ENCODE measurements at regions not wholly inside any gene's neighbourhood (a gene's known extent, or its start where the extent isn't known, plus 50 kb on each side); places are given as distances from the start of the nearest gene placed in this dataset.

- H3K4me1 Mint-ChIP-seq (ENCODE audit: unreplicated experiment), result no peaks in the 10 kb centered on the region
- no peaks in the 10 kb centered on the region for H3K36me3 Mint-ChIP-seq (ENCODE audit: low read depth, unreplicated experiment)
- no peaks in the 10 kb centered on the region for H3K9me3 Mint-ChIP-seq (ENCODE audit: unreplicated experiment)
- H3K27ac Mint-ChIP-seq (ENCODE audit: unreplicated experiment), result no peak overlapping the region
- H3K4me3 Mint-ChIP-seq (ENCODE audit: unreplicated experiment), result no peak overlapping the region
- DNase-seq (ENCODE audit: low spot score), result no peak
- TF ChIP-seq CTCF (IDR thresholded peaks at IDR 0.05; ENCODE audit: unreplicated experiment), result no peak
- peaks cover 2% of the 10 kb centered on the region for H3K27me3 Mint-ChIP-seq (ENCODE audit: unreplicated experiment)
Measured at GRCh38 chr17:72445055-72445991, 324.5 kb downstream of the SOX9 start.

- no peak overlapping the region for H3K27ac Mint-ChIP-seq (ENCODE audit: unreplicated experiment)
- no peaks in the 10 kb centered on the region for H3K4me1 Mint-ChIP-seq (ENCODE audit: unreplicated experiment)
- TF ChIP-seq CTCF (IDR thresholded peaks at IDR 0.05; ENCODE audit: unreplicated experiment), result no peak
- no peak for DNase-seq (ENCODE audit: low spot score)
- no peaks in the 10 kb centered on the region for H3K9me3 Mint-ChIP-seq (ENCODE audit: unreplicated experiment)
- H3K36me3 Mint-ChIP-seq (ENCODE audit: low read depth, unreplicated experiment), result no peaks in the 10 kb centered on the region
- peaks cover 2% of the 10 kb centered on the region for H3K27me3 Mint-ChIP-seq (ENCODE audit: unreplicated experiment)
- H3K4me3 Mint-ChIP-seq (ENCODE audit: unreplicated experiment), result no peak overlapping the region
Measured at GRCh38 chr17:72446118-72446517, 325.3 kb downstream of the SOX9 start.

GRCh38 chr17:72446525-72447250 is 325.9 kb downstream of the SOX9 start:
- Mint-ChIP-seq H3K36me3 (ENCODE audit: low read depth, unreplicated experiment) (no peaks in the 10 kb centered on the region), H3K4me3 (ENCODE audit: unreplicated experiment) (no peak overlapping the region), H3K27me3 (ENCODE audit: unreplicated experiment) (peaks cover 2% of the 10 kb centered on the region), H3K9me3 (ENCODE audit: unreplicated experiment) (no peaks in the 10 kb centered on the region), H3K4me1 (ENCODE audit: unreplicated experiment) (no peaks in the 10 kb centered on the region), H3K27ac (ENCODE audit: unreplicated experiment) (no peak overlapping the region)
- DNase-seq (ENCODE audit: low spot score), result no peak
- TF ChIP-seq CTCF (IDR thresholded peaks at IDR 0.05; ENCODE audit: unreplicated experiment), result no peak

- no peaks in the 10 kb centered on the region for H3K36me3 Mint-ChIP-seq (ENCODE audit: low read depth, unreplicated experiment)
- H3K9me3 Mint-ChIP-seq (ENCODE audit: unreplicated experiment), result no peaks in the 10 kb centered on the region
- peaks cover 2% of the 10 kb centered on the region for H3K27me3 Mint-ChIP-seq (ENCODE audit: unreplicated experiment)
- no peak overlapping the region for H3K4me3 Mint-ChIP-seq (ENCODE audit: unreplicated experiment)
- no peaks in the 10 kb centered on the region for H3K4me1 Mint-ChIP-seq (ENCODE audit: unreplicated experiment)
- DNase-seq (ENCODE audit: low spot score), result no peak
- no peak for TF ChIP-seq CTCF (IDR thresholded peaks at IDR 0.05; ENCODE audit: unreplicated experiment)
- H3K27ac Mint-ChIP-seq (ENCODE audit: unreplicated experiment), result no peak overlapping the region
Measured at GRCh38 chr17:72447251-72447640, 326.4 kb downstream of the SOX9 start.

GRCh38 chr17:72448019-72448418 is 327.2 kb downstream of the SOX9 start:
- DNase-seq (ENCODE audit: low spot score), result no peak
- TF ChIP-seq CTCF (IDR thresholded peaks at IDR 0.05; ENCODE audit: unreplicated experiment), result no peak
- H3K27ac Mint-ChIP-seq (ENCODE audit: unreplicated experiment), result no peak overlapping the region
- H3K27me3 Mint-ChIP-seq (ENCODE audit: unreplicated experiment), result peaks cover 2% of the 10 kb centered on the region
- H3K9me3 Mint-ChIP-seq (ENCODE audit: unreplicated experiment), result no peaks in the 10 kb centered on the region
- no peak overlapping the region for H3K4me3 Mint-ChIP-seq (ENCODE audit: unreplicated experiment)
- H3K36me3 Mint-ChIP-seq (ENCODE audit: low read depth, unreplicated experiment), result no peaks in the 10 kb centered on the region
- no peaks in the 10 kb centered on the region for H3K4me1 Mint-ChIP-seq (ENCODE audit: unreplicated experiment)
